Fibroblast of skin of right quadriceps (primary cell): ENCODE measurements at regions not wholly inside any gene's neighbourhood (a gene's known extent, or its start where the extent isn't known, plus 50 kb on each side); places are given as distances from the start of the nearest gene placed in this dataset.
A peak's percentile ranks its signal among the peaks of the same experiment; 100 is the strongest.

ENCODE experiments used
- DNase-seq: peaks from one replicate; pipeline ENCODE4 v3.0.0-alpha.2; 2013

- peak; percentile 53 for DNase-seq
Observed at GRCh38 chr3:124281453-124282316, 289.8 kb upstream of the ROPN1 start.

GRCh38 chr3:124282751-124283651, 291.1 kb upstream of the ROPN1 start:
- DNase-seq: no peak

- DNase-seq: no peak
Observed at GRCh38 chr3:124283652-124284023, 291.7 kb upstream of the ROPN1 start.

GRCh38 chr3:124288996-124289395, 297.1 kb upstream of the ROPN1 start:
- DNase-seq: no peak

GRCh38 chr3:124291008-124291407, 299.1 kb upstream of the ROPN1 start:
- DNase-seq: no peak

- no peak for DNase-seq
Observed at GRCh38 chr3:124292329-124292728, 300.4 kb upstream of the ROPN1 start.

DNA sequence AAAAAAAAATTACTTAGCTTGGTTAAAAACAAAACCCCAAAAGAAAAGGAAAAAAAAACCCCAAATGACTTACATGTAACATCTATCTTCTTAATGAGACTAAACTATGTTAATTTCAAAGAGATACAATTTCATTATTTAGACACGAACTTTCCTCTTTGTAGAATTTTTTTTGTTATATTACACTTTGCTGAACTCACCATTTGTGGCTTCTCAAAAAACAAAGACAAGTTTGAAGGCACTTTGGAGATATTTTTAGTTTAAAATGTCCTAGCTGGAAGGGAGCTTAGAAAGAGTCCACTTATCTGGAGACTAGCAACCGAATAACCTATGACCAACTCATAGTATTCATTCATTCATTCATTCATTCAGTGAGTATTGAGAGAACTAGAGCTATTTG, 301.7 kb upstream of the ROPN1 start:
- DNase-seq: no peak

DNA sequence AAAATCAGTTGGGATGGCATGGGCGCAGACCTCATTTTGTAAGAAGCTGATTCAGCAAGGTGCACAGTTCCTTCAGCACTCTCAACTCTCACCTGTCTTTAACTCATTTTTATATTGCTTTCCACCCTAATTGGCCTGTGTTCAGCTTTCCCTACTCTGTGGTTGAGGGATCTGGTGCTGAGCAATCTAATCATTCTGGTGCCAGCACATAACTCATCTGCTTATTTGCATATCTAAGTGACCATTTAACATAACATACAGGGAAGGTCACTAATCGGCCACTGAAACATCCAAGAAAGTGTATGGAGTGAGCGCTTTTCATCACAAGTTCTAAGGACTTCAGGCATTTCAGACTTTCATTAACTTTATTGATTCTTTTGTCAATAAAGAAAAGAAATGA, 303.4 kb upstream of the ROPN1 start:
- no peak for DNase-seq

GRCh38 chr3:124296406-124296805, 304.5 kb upstream of the ROPN1 start:
- DNase-seq: no peak

DNA sequence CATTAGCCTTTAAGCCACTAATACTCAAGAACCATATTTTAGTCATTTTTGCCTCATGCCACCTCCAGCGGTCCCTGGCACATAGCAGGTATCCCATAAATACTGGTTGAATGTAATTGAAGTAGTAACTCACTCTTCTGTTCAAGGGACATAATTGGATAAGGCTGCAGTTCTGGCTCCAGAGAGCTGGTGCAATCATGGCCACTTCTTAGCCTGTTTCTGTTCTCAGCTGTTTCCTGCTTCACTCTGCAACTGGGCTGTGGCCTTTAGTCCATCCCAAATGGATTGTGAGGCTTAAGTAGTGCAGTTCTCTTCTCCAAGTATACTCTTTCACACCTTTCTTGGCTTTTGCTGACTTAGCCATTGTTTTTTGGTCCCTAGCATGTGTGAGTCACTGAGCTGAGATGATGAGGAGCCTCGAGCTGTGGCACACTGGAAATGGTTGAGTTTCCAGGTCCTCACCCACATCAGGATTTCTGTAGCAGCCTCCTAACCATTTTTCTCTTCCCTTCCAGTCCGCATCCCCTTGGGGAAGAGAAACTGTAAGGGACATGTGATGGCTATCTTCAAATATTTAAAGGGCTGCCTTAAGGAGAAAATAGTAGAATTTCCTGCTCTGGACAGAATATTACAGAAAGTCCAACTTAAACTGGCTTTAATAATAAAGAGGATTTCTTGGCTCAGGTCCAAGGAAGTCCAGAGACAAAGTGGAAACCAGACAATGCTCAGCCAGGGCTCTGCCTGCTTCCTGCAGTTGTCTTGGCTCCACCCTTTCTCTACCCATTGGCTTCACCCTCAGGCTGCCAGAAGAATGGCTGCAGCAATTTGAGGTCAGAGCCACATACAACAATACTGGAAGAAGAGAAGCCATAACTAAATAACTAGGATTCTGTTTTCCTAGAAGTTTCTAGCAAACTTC, 305.4 kb upstream of the ROPN1 start:
- no peak for DNase-seq

GRCh38 chr3:124298301-124298700, 306.4 kb upstream of the ROPN1 start:
- no peak for DNase-seq

DNA sequence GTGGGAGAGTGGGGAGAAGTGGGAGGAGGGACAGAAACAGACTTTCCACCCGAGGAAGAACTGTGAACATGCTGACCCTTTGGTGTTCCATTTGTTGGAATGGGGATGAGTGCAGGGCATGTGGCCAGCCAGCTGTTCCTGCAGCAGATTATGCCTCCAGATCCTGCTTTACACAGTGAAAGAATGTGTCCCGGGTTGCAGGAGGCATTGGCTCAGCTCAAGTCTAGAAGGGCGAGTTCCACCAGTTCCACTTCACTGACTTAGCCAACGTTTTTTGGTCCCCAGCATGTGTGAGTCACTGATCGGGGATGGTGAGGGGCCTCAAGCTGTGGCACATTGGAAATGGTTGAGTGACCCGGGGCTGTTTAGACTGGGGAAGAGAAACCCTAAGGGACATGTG, 307.0 kb upstream of the ROPN1 start:
- peak; percentile 14 for DNase-seq

DNA sequence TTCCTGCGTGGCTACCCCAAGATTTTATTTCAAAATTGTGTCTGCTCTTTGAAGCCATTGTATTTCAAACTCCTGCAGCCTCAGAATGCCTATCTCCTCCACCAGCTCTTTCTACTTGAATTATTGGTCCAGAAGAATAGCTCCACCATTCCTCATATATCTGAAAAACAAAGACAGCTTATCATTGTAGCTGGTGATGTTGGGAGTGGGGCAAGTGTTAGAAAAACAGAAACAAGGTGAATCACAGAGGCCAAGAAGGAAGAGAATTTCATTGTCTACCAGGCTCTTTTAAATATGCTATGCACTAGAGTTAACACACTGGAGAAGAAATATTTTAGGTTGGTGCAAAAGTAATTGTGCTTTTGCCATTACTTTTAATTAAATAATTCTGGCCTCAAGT, 307.9 kb upstream of the ROPN1 start:
- no peak for DNase-seq

DNA sequence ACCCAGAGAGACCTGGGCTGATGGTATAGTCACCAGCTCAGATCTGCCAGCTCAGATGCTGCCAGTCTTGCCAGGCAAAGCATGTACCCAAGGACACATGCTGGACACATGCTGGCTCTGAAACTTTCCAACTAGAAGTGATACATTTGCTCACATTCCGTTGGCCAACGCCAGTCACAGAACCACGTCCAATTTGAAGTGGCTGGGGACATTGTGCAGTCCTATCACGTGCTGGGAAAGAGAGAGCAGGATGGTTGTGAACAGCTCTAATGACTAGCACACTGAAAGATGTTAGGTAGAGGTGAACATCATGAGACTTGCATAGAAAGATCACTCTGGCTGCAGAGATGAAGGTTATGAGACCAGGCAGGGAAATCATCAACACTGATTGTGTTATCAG, 308.5 kb upstream of the ROPN1 start:
- DNase-seq: no peak

DNA sequence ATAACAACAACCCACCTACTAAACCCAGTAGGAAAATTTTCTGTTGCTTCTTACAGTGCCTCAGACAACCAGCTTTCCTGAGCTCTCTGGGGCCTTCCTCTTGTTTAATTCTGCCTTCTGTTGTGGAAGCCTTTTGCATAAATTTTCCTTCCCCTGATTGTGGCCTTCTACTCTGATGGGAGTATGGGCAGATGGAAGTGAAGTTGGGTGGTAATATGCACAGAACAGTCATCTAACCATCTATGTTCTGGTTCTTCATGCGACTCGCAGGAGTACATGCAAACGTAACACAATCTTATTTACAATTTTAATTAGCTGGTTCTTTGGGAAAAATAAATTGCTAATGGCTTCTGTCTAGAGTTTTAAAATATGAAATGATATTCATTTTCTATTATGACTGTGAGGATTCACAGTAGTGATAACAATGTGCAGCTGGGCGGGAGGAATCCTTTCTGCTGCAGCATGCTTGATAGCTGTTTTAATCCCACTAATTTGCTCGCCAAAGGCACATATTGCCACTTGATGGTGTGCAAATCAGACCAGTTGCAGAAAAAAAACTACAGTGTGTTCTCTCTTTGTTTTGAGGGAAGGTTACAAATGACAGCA, 311.5 kb upstream of the ROPN1 start:
- no peak for DNase-seq

- no peak for DNase-seq
Observed at GRCh38 chr3:124306665-124307064, 314.7 kb upstream of the ROPN1 start.

- DNase-seq: no peak
Observed at GRCh38 chr3:124313621-124314020, 321.7 kb upstream of the ROPN1 start.

DNA sequence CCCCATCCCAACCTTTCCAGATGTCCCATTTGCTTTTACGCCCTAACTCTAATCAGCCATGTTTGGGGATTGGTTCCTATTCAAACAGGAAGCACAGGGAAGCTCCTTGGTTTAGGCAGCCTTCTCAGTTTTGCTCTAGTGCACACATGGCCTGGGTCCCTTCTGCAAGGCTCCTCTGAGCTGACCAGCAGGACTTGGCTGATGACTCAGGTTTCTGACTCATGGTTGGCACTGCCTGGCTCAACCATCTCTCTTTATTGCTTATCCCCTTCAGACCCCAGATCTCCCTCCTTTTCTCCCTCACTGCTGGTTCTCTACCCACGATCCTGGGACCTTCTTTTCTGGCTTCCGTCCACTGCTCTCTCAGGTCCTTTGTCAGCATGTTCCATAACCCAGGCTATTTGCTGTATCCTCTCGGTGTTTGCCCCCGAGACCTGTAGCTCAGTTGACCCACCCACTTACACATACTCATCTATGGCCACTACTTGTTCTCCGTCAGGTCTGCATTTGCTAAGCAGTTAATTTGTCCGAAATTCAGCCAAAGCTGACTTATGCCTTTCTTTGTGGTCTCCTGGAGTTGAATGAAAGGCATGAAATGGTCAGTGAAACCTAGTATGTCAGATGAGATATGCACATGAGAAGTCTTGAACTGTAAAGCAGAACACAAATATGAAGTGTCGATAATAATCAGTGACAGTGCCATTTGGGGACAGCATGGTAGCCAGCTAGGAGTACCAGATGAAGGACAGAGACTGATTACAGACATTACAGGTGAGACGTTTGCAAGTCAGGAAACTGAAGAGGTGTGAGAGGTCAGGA, 323.5 kb upstream of the ROPN1 start:
- peak; percentile 28 for DNase-seq

- no peak for DNase-seq
Observed at GRCh38 chr3:124316034-124316287, 324.0 kb upstream of the ROPN1 start.

- DNase-seq: no peak
Observed at GRCh38 chr3:124318014-124318413, 326.1 kb upstream of the ROPN1 start.

GRCh38 chr3:124318656-124319055, 326.7 kb upstream of the ROPN1 start:
- no peak for DNase-seq

DNA sequence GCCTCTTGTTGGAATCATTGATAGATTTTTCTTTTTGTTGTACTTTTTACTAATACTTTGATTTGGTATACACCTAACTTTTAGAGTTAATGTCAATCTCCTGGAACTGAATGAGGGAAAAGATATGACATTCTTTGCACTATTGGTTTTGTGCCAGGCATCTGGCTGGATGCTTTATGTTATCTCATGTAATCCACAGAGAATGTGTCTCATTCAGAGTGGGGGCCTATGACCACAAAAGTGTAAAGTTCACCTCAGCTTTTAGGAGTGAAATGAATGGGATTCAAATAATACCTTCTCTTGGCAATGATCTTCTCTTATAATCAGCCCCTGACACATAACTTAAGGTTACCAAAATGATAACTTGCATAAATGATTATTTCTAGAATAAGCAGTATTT, 329.1 kb upstream of the ROPN1 start:
- peak; percentile 30 for DNase-seq
